Stimulated activated effector memory CD8-positive, alpha-beta T cell treated with anti-CD3 and anti-CD28 coated beads, Interleukin-12 subunit alpha, Interleukin-12 subunit beta, amount 100 ng/mL, for 72 hours (primary cell): ENCODE measurements at regions not wholly inside any gene's neighbourhood (a gene's known extent, or its start where the extent isn't known, plus 50 kb on each side); places are given as distances from the start of the nearest gene placed in this dataset.
A peak's percentile ranks its signal among the peaks of the same experiment; 100 is the strongest.

ENCODE experiments used
- ATAC-seq: fragments of 150-1000 bp; cut with Tn5 transposase; 2 replicates; pipeline ENCODE4 v1.10.0; 2021
- DNase-seq, 2 donors: peaks; one replicate each; pipeline ENCODE4 v3.0.0; 2021 to 2022; ENCODE audit warnings: low spot score in 2 of 2
- H3K27ac Mint-ChIP-seq: one replicate; pipeline ENCODE4 v1.8.0; 2022; ENCODE audit warnings: mild to moderate bottlenecking, mixed read lengths
- H3K36me3 Mint-ChIP-seq: one replicate; pipeline ENCODE4 v1.8.0; 2022; ENCODE audit warnings: mild to moderate bottlenecking, mixed read lengths
- H3K4me1 Mint-ChIP-seq: one replicate; pipeline ENCODE4 v1.8.0; 2022; ENCODE audit warnings: mixed read lengths
- H3K4me3 Mint-ChIP-seq: one replicate; pipeline ENCODE4 v1.8.0; 2022; ENCODE audit warnings: mild to moderate bottlenecking, mixed read lengths
- H3K9me3 Mint-ChIP-seq: one replicate; pipeline ENCODE4 v1.8.0; 2022; ENCODE audit warnings: mixed read lengths

- H3K36me3 Mint-ChIP-seq: no peaks in the 10 kb centered on the region
- no peak overlapping the region for H3K4me3 Mint-ChIP-seq
- H3K27ac Mint-ChIP-seq: no peak overlapping the region
- ATAC-seq (no peak), DNase-seq (no peak)
- H3K4me1 Mint-ChIP-seq: no peaks in the 10 kb centered on the region
- peaks cover 7% of the 10 kb centered on the region for H3K9me3 Mint-ChIP-seq
These were observed 549.7 kb downstream of the TCERG1L start for GRCh38 chr10:130761788-130762301.

GRCh38 chr10:130762491-130762890 lies 549.0 kb downstream of the TCERG1L start:
- no peaks in the 10 kb centered on the region for H3K4me1 Mint-ChIP-seq
- ATAC-seq: no peak
- no peak for DNase-seq
- H3K9me3 Mint-ChIP-seq: peaks cover 6% of the 10 kb centered on the region
- no peak overlapping the region for H3K27ac Mint-ChIP-seq
- H3K36me3 Mint-ChIP-seq: no peaks in the 10 kb centered on the region
- H3K4me3 Mint-ChIP-seq: no peak overlapping the region

- Mint-ChIP-seq H3K9me3 (peaks cover 6% of the 10 kb centered on the region), H3K4me3 (no peak overlapping the region), H3K27ac (no peak overlapping the region), H3K36me3 (no peaks in the 10 kb centered on the region), H3K4me1 (no peaks in the 10 kb centered on the region)
- ATAC-seq: no peak
- DNase-seq: no peak
These were observed 548.5 kb downstream of the TCERG1L start for GRCh38 chr10:130763071-130763470.

GRCh38 chr10:130763491-130763890 lies 548.0 kb downstream of the TCERG1L start:
- Mint-ChIP-seq H3K27ac (no peak overlapping the region), H3K36me3 (no peaks in the 10 kb centered on the region), H3K4me1 (no peaks in the 10 kb centered on the region), H3K9me3 (peaks cover 7% of the 10 kb centered on the region), H3K4me3 (no peak overlapping the region)
- ATAC-seq (no peak), DNase-seq (no peak)

- DNase-seq: no peak
- Mint-ChIP-seq H3K4me1 (no peaks in the 10 kb centered on the region), H3K27ac (no peak overlapping the region), H3K9me3 (peaks cover 9% of the 10 kb centered on the region), H3K4me3 (no peak overlapping the region), H3K36me3 (no peaks in the 10 kb centered on the region)
- ATAC-seq: no peak
These were observed 546.9 kb downstream of the TCERG1L start for GRCh38 chr10:130764651-130765050.

- no peak for DNase-seq
- Mint-ChIP-seq H3K9me3 (peaks cover 6% of the 10 kb centered on the region), H3K4me3 (no peak overlapping the region), H3K36me3 (no peaks in the 10 kb centered on the region), H3K27ac (no peak overlapping the region), H3K4me1 (no peaks in the 10 kb centered on the region)
- ATAC-seq: no peak
These were observed 545.5 kb downstream of the TCERG1L start for GRCh38 chr10:130766071-130766470.

GRCh38 chr10:130767116-130767730 lies 544.3 kb downstream of the TCERG1L start:
- no peak for ATAC-seq
- H3K9me3 Mint-ChIP-seq: peaks cover 6% of the 10 kb centered on the region
- DNase-seq: no peak
- no peak overlapping the region for H3K27ac Mint-ChIP-seq
- H3K36me3 Mint-ChIP-seq: no peaks in the 10 kb centered on the region
- no peak overlapping the region for H3K4me3 Mint-ChIP-seq
- H3K4me1 Mint-ChIP-seq: no peaks in the 10 kb centered on the region

GRCh38 chr10:130769146-130770017 lies 542.1 kb downstream of the TCERG1L start:
- Mint-ChIP-seq H3K9me3 (peaks cover 6% of the 10 kb centered on the region), H3K4me3 (no peak overlapping the region), H3K27ac (no peak overlapping the region), H3K4me1 (no peaks in the 10 kb centered on the region), H3K36me3 (no peaks in the 10 kb centered on the region)
- ATAC-seq: no peak
- no peak for DNase-seq

GRCh38 chr10:130770018-130770630 lies 541.4 kb downstream of the TCERG1L start:
- no peak overlapping the region for H3K27ac Mint-ChIP-seq
- no peaks in the 10 kb centered on the region for H3K36me3 Mint-ChIP-seq
- H3K4me1 Mint-ChIP-seq: no peaks in the 10 kb centered on the region
- DNase-seq: no peak
- no peak overlapping the region for H3K4me3 Mint-ChIP-seq
- ATAC-seq: peak; percentile 17
- H3K9me3 Mint-ChIP-seq: peaks cover 6% of the 10 kb centered on the region

GRCh38 chr10:130771491-130771946 lies 540.0 kb downstream of the TCERG1L start:
- Mint-ChIP-seq H3K9me3 (peaks cover 6% of the 10 kb centered on the region), H3K27ac (no peak overlapping the region), H3K4me3 (no peak overlapping the region), H3K4me1 (no peaks in the 10 kb centered on the region), H3K36me3 (no peaks in the 10 kb centered on the region)
- no peak for DNase-seq
- ATAC-seq: no peak

- Mint-ChIP-seq H3K36me3 (no peaks in the 10 kb centered on the region), H3K4me1 (no peaks in the 10 kb centered on the region), H3K9me3 (peaks cover 6% of the 10 kb centered on the region), H3K4me3 (no peak overlapping the region), H3K27ac (no peak overlapping the region)
- DNase-seq (no peak), ATAC-seq (no peak)
These were observed 539.5 kb downstream of the TCERG1L start for GRCh38 chr10:130772056-130772455.

- H3K9me3 Mint-ChIP-seq: peaks cover 6% of the 10 kb centered on the region
- no peak overlapping the region for H3K27ac Mint-ChIP-seq
- DNase-seq: no peak
- ATAC-seq: peak; percentile 9
- no peak overlapping the region for H3K4me3 Mint-ChIP-seq
- no peaks in the 10 kb centered on the region for H3K4me1 Mint-ChIP-seq
- H3K36me3 Mint-ChIP-seq: no peaks in the 10 kb centered on the region
These were observed 538.8 kb downstream of the TCERG1L start for GRCh38 chr10:130772676-130773075.

- Mint-ChIP-seq H3K4me1 (no peaks in the 10 kb centered on the region), H3K36me3 (no peaks in the 10 kb centered on the region), H3K27ac (no peak overlapping the region), H3K9me3 (peaks cover 3% of the 10 kb centered on the region), H3K4me3 (no peak overlapping the region)
- DNase-seq (no peak), ATAC-seq (no peak)
These were observed 537.6 kb downstream of the TCERG1L start for GRCh38 chr10:130773941-130774340.

GRCh38 chr10:130774871-130775270 lies 536.6 kb downstream of the TCERG1L start:
- Mint-ChIP-seq H3K4me3 (no peak overlapping the region), H3K4me1 (no peaks in the 10 kb centered on the region), H3K9me3 (no peaks in the 10 kb centered on the region), H3K27ac (no peak overlapping the region), H3K36me3 (no peaks in the 10 kb centered on the region)
- DNase-seq: no peak
- ATAC-seq: no peak

GRCh38 chr10:130775311-130775710 lies 536.2 kb downstream of the TCERG1L start:
- Mint-ChIP-seq H3K9me3 (no peaks in the 10 kb centered on the region), H3K4me3 (no peak overlapping the region), H3K4me1 (no peaks in the 10 kb centered on the region), H3K36me3 (no peaks in the 10 kb centered on the region), H3K27ac (no peak overlapping the region)
- DNase-seq (no peak), ATAC-seq (no peak)
